ENCODE measurements at regions not wholly inside any gene's neighbourhood (a gene's known extent, or its start where the extent isn't known, plus 50 kb on each side); places are given as distances from the start of the nearest gene placed in this dataset.
"Not testable (repeated sequence)": the region's sequence is repeated elsewhere in the genome, so short reads cannot be mapped to it uniquely, and the experiment has no call there.

- Mint-ChIP-seq H3K9me3 (no peaks in the 10 kb centered on the region), H3K27ac (no peak overlapping the region), H3K27me3 (no peaks in the 10 kb centered on the region), H3K36me3 (no peaks in the 10 kb centered on the region), H3K4me3 (no peak overlapping the region), H3K4me1 (ENCODE audit: unreplicated experiment) (no peaks in the 10 kb centered on the region)
- no peak for DNase-seq (ENCODE audit: extremely low spot score, unreplicated experiment)
- no peak for TF ChIP-seq CTCF (conservative IDR thresholded peaks at IDR 0.05)
These were observed 200.0 kb downstream of the FOXG1 start for GRCh38 chr14:28966416-28967233.

- no peak overlapping the region for H3K27ac Mint-ChIP-seq
- TF ChIP-seq CTCF (conservative IDR thresholded peaks at IDR 0.05), result no peak
- H3K36me3 Mint-ChIP-seq, result no peaks in the 10 kb centered on the region
- no peaks in the 10 kb centered on the region for H3K27me3 Mint-ChIP-seq
- no peaks in the 10 kb centered on the region for H3K4me1 Mint-ChIP-seq (ENCODE audit: unreplicated experiment)
- H3K4me3 Mint-ChIP-seq, result no peak overlapping the region
- no peaks in the 10 kb centered on the region for H3K9me3 Mint-ChIP-seq
- DNase-seq (ENCODE audit: extremely low spot score, unreplicated experiment), result no peak
These were observed 208.5 kb downstream of the FOXG1 start for GRCh38 chr14:28975084-28975483.

GRCh38 chr14:28982228-28982627, 215.6 kb downstream of the FOXG1 start:
- H3K27ac Mint-ChIP-seq, result no peak overlapping the region
- no peak for TF ChIP-seq CTCF (conservative IDR thresholded peaks at IDR 0.05)
- no peaks in the 10 kb centered on the region for H3K27me3 Mint-ChIP-seq
- no peak for DNase-seq (ENCODE audit: extremely low spot score, unreplicated experiment)
- no peaks in the 10 kb centered on the region for H3K36me3 Mint-ChIP-seq
- H3K4me3 Mint-ChIP-seq, result no peak overlapping the region
- peaks cover 4% of the 10 kb centered on the region for H3K9me3 Mint-ChIP-seq
- no peaks in the 10 kb centered on the region for H3K4me1 Mint-ChIP-seq (ENCODE audit: unreplicated experiment)

- no peak for TF ChIP-seq CTCF (conservative IDR thresholded peaks at IDR 0.05)
- Mint-ChIP-seq H3K27ac (no peak overlapping the region), H3K4me3 (no peak overlapping the region), H3K9me3 (peaks cover 4% of the 10 kb centered on the region), H3K36me3 (no peaks in the 10 kb centered on the region), H3K4me1 (ENCODE audit: unreplicated experiment) (no peaks in the 10 kb centered on the region), H3K27me3 (no peaks in the 10 kb centered on the region)
- DNase-seq (ENCODE audit: extremely low spot score, unreplicated experiment), result no peak
These were observed 216.7 kb downstream of the FOXG1 start for GRCh38 chr14:28983279-28983678.

- no peak for DNase-seq (ENCODE audit: extremely low spot score, unreplicated experiment)
- Mint-ChIP-seq H3K4me1 (ENCODE audit: unreplicated experiment) (no peaks in the 10 kb centered on the region), H3K4me3 (no peak overlapping the region)
These were observed 220.9 kb downstream of the FOXG1 start for GRCh38 chr14:28987516-28987915.

GRCh38 chr14:28997196-28997595, 230.6 kb downstream of the FOXG1 start:
- not testable (repeated sequence) for H3K9me3 Mint-ChIP-seq; H3K36me3 Mint-ChIP-seq; H3K4me1 Mint-ChIP-seq (ENCODE audit: unreplicated experiment); H3K4me3 Mint-ChIP-seq; DNase-seq (ENCODE audit: extremely low spot score, unreplicated experiment); H3K27me3 Mint-ChIP-seq; H3K27ac Mint-ChIP-seq

More at GRCh38 chr14:28987516-28987915, 220.9 kb downstream of the FOXG1 start:
- H3K36me3 Mint-ChIP-seq, result no peaks in the 10 kb centered on the region
- H3K27me3 Mint-ChIP-seq, result no peaks in the 10 kb centered on the region
- no peak for TF ChIP-seq CTCF (conservative IDR thresholded peaks at IDR 0.05)
- no peaks in the 10 kb centered on the region for H3K9me3 Mint-ChIP-seq
- H3K27ac Mint-ChIP-seq, result no peak overlapping the region
